ENCODE measurements at regions not wholly inside any gene's neighbourhood (a gene's known extent, or its start where the extent isn't known, plus 50 kb on each side); places are given as distances from the start of the nearest gene placed in this dataset.

DNA sequence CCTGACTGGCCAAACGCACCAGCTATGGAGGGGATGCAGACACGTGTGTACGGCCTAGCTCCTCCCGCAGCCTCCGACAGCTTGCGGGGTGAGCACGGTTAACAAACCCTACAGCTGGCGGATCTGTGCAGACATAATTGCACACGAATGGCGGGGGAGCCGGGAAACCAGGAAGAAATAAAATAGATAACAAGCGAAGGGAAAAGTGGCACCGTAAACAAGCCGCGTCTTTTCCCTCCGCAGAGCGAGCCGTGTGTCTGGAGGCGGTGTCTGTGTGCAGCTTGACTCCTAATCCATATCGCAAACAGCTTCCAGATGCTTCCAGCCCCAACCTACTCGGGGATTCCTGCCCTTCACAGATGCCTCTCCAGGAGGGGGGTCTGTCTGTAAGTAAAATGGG, 853.1 kb upstream of the SALL3 start:
- DNase-seq, result no peak

DNA sequence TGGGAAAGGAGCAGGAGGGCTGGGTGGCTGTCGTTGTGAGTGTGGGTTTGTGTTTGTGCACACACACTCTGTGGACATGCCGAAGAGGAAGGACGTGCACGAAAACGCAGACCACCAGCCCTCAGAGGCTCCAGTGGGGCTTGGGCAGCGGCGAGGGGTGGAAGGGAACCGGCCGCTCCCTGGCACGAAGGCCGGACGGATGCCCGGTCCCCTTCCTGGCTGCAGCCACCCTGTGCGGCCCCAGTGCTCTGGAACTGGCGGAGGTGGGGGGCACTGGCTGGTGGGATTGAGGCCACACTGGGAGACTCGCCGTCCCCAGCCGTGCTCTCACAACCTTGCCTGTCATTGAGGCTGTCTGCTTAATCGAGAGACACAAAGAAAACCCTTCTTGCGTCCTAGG, 852.6 kb upstream of the SALL3 start:
- DNase-seq, result no peak

DNA sequence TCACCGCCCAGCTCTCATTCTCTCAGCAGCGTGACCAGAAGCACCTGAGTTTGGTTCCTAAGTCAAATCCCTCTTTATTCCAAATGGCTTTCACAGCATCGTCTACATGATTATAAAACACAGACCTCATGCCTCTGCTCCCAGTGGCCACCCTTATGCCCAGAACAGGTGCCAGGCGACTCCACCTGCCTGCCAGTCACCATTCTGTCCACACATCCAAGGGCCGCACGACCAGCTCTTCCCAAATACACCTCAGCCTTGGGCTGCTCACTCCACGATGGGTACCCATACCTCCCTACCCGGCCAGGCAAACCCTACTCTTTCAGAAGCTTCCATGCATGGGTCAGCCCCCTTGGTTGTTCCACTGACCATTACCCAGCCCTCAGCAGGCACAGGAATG, 851.6 kb upstream of the SALL3 start:
- DNase-seq, result no peak

DNA sequence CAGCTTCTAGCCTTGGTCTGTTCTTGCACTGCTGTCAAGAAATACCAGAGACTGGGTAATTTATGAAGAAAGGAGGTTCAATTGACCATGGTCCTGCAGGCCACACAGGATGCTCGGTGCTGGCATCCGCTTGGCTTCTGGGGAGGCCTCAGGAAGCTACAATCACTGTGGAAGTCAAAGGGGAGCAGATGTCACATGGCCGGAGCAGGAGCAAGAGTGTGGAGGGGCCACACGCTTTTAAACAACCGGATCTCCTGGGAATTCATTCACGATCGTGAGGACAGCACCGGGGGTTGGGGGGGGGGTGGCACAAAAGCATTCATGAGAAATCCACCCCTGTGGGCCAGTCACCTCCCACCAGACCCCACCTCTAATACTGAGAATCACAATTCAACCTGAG, 850.4 kb upstream of the SALL3 start:
- no peak for DNase-seq

DNA sequence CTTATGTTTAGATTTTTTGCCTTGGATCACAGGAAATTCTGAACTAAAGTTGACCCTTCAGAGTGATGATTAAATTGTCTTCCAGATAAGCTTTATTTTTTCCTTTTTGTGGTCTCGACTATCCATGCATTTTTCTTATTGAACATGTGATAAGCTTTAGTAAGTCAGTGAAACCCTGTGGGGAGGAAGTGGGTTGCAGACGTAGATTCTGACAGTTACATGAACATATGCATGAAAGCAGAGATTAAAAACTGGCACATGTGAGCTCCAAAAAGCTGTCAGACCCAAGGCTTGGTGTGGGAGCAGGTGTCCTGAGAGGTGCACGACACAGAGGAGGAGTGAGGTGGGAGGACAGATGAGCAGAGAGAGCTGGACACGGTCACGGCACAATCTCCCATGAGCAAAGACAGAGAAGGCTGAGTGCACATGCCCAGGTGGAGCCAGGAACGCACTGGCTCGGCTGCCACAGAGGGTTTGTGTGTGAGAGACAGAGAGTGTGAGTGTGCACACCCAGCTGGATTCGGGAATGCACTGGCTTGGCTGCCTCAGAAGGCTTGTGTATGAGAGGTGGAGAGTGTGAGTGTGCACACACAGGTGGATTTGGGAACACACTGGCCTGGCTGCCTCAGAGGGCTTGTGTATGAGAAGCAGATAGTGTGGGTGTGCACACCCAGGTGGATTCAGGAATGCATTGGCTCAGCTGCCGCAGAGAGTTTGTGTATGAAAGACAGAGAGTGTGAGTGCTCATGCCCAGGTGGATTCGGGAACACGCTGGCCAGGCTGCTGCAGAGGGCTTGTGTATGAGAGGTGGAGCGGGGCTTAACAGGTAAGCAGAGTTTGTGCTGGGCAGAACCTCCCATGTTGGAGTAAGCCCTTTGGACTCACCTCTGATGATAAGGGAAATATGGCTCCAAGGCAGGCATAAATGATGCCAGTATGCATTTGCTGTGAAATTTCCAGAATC, 849.1 kb upstream of the SALL3 start:
- DNase-seq, result no peak

DNA sequence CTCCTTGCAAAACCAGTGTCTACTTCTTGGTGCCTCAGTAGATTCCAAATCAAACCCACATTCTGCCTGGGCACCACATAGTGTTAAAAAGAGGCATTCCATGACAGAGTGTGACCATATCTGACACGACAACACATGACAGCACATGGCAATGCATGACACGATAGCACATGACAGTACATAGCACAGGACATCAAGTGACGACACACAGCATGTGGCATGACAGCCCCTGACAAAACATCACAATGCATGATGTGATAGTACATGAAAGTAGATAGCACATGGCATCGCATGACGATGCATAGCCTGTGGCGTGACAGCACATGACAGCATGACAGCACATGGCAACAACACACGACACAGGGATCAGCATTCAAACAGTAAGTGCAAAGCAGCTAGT, 845.9 kb upstream of the SALL3 start:
- DNase-seq, result no peak

DNA sequence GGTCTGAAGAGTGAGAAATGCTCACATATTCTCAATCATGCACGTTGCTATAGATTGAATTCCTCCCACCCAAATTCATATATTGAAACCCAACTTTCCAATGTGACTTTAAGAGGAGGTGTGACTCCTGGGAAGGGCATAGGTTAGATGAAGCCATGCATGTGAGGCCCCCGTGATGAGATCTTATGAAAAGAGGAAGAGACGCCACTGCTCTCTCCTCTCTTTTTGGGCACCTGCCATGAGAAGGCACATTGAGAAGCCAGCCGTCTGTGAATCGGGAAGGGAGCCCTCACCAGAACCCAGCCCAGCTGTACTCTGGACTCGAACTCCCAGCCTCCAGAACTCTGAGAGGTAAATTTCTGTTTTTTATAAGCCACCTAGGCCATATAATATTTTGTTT, 842.6 kb upstream of the SALL3 start:
- DNase-seq, result no peak

DNA sequence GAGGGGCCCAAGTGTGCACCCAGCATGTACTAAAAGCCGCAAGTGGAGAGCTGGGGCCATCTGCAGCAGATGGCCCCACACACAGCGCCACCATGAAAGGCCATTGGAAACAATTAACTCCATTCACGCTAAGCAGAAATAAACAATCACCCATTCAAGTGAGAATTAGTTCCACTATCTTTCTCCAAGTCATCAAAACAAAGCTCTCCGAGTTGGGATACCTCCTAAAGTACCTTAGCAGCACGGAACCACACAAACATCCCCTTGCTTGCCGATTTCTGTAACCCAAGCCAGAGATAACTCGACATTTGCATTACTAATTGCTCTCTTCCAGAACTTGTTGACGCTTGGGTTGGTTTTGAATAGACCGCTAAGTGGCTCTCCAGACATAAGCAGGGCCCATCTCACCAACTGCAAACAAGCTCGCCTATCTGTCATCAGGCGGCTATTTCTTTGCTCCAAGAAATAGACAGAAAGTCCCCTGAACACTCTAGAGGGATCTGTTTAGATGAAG, 840.6 kb upstream of the SALL3 start:
- DNase-seq, result no peak

DNA sequence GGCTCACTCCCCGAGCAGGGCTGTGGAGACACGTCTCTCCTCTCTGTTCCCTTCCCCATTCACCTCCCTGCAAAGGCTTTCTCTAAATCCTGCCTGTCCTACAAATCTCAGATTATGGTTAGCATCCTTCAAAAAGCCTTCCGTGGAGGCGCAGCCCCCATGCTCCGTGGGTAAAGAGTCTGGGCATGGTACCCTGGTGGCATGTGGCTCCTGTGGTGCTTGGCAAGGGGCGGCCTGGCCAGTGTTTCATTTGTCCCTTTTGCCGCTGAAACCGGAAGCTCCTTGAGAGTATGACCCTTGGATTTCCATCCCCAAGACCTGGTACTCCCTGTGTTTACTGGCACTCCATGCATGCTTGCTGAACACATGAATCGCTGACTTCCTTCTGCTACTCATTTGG, 839.3 kb upstream of the SALL3 start:
- no peak for DNase-seq

DNA sequence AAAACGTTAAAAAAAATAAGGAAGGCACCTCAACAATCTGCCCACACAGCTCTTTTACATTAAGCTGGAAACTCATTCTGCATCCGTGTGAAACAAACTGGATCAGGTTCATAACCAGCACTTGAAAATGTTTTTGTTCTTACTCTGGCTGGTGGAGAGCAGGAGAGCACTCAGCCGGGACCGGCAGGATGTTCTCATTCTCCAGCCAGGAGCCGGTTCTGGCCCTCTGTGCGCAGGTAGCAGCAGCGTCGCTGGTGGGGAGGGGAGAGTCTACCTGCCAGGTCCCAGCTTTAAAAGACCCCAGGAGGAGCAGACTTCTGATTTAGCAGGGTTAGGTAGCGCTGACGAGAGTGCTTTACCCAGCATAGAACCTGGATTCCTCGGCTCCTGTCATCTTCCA, 834.9 kb upstream of the SALL3 start:
- no peak for DNase-seq

DNA sequence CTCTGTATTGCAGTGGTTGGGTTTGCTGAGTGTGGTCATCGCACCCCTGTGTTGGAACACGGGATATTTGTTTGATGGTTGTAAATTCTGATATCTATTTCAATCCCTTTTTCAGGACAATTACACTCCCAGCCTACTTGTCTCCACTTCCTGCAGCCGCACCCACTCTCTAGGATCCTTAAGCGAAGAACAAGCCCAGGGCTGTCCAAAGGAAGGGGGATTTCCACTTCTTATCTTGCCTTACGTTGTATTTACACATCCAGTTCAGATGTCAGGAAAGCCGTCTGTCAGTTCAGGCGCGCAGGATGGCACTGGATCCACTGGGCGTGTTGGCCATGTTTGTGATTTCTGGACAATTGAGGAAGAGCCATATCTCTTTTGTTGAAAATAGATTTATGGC, 834.5 kb upstream of the SALL3 start:
- DNase-seq, result no peak

DNA sequence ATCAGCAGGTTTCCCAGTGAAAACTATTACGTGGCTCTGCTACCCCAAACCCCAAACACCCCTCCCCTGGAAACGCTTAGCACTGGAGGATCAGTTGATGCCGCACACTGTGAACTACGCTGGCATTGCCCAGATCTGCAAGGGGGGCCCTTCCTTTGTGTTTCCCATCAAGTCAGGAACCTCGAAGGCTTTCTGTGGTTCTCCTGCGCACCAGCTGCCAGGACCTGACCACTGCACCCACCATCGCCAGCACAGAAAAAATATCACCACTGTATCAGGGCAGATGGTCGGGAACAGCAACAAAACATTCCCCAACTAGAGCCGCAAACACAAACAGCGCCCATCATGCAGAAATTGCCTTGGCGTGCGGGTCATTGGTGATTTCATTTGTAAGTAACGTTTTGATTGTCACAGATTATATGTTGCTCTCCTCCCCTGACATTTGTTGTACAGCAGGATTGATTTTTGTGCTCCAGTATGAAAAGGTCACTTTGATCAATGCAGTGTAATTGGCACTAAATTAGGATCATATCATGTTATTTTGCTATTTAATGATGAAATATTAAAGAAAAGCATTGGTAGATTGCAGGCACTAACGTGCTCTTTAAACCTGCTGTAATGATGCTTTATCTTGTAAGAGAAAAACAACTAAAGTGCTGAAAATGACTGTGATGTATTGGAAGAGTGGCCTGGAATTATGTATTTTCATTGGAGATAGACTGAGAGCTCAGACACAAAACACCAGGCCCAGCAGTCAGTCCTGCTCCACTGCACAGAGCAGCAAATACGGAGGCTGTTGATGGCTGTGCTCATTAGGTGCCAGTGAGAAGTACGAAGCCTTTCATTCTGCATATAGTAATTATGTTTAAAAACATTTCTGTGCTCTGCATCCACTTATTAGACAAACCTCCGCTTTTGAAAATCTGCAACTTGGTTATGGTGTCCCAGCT, 833.2 kb upstream of the SALL3 start:
- no peak for DNase-seq

DNA sequence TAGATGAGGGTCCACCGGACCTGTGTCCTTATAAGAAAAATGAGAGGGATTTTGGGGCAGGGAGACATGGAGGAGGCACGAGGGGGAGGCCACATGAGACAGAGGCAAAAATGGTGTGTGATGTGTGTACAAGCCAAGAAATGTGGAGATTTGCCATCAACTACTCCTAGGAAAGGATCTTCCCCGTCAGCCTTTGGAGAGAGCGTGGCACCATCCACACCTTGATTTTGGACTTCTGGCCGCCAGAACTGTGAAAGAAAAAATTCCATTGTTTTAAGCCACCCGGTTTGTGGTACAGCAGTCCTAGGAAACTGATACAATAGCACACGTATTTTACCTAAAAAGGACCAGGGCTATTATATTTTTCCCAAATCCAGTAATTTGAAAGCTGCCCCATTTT, 829.0 kb upstream of the SALL3 start:
- DNase-seq, result no peak

DNA sequence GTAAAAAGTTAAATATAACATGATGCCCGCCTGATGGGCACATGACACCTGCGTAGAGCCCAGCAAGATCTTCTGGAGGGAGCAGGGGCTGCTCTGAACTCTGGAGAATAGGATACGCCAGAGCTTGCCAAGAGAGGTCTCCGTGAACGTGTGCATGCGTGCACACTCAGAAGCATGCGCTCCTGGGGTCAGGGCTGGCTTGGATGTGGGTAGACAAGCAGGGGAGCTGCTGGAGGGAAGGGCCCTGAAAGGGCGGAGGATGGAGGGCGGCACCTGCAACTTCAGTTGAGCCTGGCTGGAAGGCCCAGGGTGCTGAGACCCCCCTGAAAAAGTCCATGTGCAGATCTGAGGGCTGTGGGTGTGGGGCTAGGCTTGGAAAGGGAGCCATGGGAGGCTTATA, 828.4 kb upstream of the SALL3 start:
- no peak for DNase-seq

DNA sequence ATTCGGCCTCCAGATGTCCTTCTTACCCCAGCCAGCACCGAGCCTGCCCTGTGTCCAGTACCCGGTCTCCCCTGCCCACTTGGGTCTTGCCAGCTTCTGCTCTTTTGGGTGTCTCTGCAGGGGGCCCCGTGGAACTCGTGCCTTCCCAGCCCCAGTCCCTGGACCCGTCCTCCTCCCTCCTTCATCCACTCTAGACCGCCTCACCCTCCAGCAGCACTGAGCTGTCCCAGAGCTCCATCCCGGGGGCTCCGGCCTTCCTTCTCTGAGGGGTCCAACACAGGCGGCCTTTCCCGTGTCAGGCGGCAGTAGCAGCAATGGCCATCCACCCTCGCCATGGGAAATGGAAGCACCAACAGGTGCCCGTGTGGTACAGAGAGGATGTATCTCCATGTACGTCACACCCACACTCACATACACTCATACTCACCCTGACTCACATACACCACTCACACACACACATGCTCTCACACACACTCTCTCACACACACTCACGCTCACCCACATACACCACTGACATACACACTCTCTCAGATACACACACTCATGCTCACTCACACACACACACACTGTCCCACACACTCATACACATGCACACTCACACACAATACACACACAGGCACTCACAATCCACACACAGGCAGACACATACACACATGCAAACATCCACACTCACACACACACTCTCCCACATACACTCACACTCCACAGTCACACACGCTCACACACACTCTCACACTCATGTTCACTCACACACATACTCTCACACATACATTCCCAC, 827.5 kb upstream of the SALL3 start:
- no peak for DNase-seq

DNA sequence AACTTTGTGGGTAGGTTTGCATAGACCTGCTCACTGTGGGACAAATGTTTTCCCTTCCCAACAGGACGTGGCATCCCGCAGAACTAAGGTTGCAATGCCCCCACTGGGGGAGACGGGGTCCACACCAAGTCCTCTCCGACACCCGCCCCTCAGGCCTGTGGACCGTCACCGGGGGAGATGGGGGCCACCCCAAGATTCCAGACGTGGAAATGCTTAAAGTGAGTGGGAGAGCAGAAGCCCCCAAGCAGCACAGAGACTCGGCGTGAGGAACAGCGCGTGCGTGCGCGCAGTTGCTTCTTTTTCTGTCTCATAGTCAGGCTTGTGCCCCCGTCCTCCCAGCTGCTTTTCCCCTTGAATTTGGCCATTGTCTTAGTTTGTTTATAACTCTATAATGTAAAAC, 826.3 kb upstream of the SALL3 start:
- DNase-seq, result no peak

DNA sequence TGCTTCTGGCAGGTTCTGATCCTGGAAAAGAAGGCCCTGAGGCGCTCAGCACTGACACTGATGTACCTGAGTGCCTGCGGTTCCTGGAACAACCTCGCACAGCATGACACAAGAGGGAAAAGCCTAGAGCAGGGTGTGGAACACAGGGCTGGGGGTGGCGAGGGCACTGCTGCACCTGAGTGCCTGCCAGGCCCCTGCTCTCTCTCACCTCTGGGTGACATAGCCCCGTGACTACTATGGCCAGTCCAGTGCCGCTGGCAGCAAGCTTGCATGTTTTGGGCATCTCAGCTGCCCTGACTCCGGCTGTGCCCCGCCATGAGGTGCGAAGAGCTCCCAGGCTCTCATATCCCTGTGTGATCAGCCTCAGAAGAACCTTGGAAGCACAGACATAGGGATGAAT, 825.2 kb upstream of the SALL3 start:
- no peak for DNase-seq

DNA sequence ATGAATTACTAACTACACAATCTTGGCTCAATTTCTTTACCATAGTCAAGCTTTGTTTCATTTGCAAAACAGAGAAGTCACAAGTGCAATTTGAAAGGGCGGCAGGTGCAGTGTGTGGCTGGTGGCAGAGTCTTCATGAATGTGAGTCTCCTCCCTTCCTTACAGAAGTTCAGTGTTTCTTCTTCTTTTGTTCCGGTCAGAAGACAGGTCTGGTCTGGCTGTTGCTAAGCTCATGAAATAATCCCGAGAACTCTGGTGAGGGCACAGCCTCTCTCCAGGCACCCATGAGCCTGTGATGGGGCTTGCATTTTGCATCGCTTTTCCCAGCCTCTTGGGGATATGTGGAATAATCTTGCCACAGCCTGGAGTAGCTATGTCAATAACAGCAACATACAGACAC, 824.8 kb upstream of the SALL3 start:
- DNase-seq, result no peak

DNA sequence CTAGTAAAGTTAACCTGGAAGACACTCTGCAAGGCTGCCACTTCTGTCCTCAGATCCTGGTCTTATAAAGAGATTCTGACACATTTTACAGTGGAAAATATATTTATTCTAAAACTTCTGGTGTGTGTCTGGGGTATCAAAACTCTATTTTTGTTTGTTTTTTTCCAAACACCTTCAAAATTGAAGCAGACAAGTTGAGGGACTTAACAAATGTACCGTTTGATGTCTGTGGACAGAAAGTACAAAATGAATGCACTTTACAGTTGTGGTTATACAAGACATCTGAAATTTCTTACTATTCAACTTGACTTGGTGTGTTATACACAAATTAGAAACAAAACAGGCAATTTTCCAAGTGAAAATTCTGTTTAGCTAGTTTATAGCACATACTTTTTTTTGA, 823.2 kb upstream of the SALL3 start:
- no peak for DNase-seq

DNA sequence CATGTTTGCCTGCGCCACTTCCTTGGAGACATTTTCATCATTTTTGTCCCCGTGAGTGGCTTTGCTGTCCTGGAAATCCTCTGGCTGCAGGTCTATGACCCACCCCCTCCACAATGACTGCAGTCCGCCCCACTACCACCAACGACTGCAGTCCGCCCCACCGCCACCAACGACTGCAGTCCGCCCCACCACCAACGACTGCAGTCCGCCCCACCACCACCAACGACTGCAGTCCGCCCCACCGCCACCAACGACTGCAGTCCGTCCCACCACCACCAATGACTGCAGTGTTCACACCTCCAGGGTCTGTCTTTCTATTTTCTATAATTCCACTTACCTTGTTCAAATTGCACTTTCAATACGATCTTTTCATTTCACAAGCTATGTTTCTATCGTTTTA, 820.7 kb upstream of the SALL3 start:
- DNase-seq, result no peak

DNA sequence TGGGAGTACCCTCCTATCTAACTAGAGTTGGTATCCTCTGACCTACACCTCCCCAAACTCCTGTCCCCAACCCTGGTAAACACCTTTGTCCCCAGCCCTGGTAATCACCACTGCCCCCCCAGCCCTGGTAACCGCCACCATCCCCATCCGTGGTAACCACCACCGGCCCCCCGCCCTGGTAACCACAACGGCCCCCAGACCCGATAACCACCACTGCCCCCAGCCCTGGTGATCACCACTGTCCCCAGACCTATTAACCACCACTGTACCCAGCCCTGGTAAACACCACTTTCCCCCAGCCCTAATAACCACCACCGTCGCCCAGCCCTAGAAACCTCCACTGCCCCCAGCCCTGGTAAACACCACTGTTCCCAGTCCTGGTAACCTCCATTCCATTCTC, 820.2 kb upstream of the SALL3 start:
- DNase-seq, result no peak

DNA sequence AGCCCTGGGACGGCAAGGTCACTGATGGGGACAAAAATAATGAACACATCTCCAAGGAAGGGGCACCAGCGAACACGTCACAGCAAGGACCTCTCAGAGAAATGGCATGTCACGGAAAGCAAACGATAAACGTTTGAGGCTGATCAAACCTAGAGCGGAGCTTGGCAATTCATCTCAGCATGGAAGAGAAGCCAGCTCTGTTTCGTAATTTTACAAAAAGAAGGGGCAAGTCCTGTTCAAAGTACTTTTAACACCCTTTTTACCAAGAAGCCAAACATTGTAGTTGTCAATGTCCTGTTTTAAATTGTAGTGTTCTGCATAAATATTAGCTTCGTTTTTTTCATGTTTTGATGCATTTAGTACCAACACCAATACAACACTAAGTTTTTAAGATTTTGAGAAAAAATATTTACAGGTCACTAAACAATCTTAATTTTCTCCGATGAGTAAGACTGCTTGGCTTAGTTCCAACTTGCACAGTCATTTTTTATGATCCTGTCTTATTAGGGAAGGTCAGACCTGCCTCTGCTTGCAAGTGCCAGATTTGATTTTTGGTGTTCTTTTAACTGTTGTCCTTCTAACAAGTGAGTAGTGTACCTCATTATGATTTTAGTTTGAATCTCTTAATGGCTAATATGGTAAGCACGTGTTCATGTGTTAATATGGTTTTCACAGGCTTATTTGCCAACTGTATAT, 818.5 kb upstream of the SALL3 start:
- no peak for DNase-seq

Measured in suppressor macrophage treated with lipopolysaccharide for 4 hours (primary cell).